Coronary artery (tissue), 2 donors: ENCODE measurements at regions not wholly inside any gene's neighbourhood (a gene's known extent, or its start where the extent isn't known, plus 50 kb on each side); places are given as distances from the start of the nearest gene placed in this dataset.

Source experiments
- DNase-seq: peaks from one replicate; pipeline ENCODE4 v3.0.0-alpha.2; 2017; ENCODE audit warnings: low spot score
- H3K27ac ChIP-seq, 2 donors: fragments of 200-600 bp; sonication (generic); one replicate each; pipeline ENCODE4 v1.5.1; 2016 to 2019
- H3K4me3 ChIP-seq: fragments of 200-600 bp; sonication (generic); 2 replicates; pipeline ENCODE4 v1.5.1; 2016; ENCODE audit warnings: mild to moderate bottlenecking, moderate library complexity
- TF ChIP-seq, protein P1 (sequence below): fragments of 200-600 bp; sonication (generic); IDR thresholded peaks from one replicate; pipeline ENCODE4 v1.5.1; 2019; ENCODE audit warnings: antibody characterized with exemption

DNA sequence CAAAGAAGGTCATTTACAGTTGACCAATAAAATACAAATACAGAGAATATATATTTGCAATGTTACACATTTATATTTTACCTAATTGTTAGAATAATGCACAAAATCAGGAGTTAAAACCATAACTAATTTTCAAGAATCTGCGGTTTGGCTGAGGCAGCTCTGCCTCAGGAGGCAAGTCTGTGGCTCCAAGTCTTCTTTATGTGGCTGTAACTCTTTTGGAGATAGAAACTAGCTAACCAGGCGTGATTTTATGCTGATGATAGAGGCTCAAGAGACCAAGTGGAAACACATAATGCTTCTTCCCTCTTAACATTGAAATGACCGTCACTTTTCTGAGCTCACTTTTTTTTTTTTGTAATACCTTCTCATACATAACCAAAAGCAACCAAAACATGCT, 744.7 kb upstream of the CXADR start:
- no peak overlapping the region for H3K27ac ChIP-seq
- H3K4me3 ChIP-seq: no peak overlapping the region
- TF ChIP-seq, protein P1, sequence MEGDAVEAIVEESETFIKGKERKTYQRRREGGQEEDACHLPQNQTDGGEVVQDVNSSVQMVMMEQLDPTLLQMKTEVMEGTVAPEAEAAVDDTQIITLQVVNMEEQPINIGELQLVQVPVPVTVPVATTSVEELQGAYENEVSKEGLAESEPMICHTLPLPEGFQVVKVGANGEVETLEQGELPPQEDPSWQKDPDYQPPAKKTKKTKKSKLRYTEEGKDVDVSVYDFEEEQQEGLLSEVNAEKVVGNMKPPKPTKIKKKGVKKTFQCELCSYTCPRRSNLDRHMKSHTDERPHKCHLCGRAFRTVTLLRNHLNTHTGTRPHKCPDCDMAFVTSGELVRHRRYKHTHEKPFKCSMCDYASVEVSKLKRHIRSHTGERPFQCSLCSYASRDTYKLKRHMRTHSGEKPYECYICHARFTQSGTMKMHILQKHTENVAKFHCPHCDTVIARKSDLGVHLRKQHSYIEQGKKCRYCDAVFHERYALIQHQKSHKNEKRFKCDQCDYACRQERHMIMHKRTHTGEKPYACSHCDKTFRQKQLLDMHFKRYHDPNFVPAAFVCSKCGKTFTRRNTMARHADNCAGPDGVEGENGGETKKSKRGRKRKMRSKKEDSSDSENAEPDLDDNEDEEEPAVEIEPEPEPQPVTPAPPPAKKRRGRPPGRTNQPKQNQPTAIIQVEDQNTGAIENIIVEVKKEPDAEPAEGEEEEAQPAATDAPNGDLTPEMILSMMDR: no peak
- DNase-seq: no peak

DNA sequence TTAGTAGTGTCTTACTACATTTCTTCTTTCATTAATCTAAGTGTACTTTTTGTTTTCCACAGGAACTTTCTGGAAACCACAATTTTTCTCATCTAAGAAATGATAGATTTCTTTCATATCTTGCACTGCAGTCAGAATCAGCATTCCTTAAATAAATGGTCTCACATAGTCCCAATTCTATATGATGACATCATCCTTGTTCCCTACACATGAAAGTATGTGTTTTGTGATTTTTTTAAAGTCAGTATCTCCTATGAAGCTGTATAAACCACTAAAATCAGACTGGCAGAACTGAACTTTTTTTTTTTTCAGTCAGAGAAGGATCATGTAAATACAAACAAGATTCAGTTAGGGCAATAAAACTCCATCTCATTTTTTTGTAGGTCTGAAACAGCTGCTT, 742.6 kb upstream of the CXADR start:
- Histone ChIP-seq H3K4me3 (no peak overlapping the region), H3K27ac (no peak overlapping the region)
- TF ChIP-seq, protein P1: no peak
- no peak for DNase-seq

DNA sequence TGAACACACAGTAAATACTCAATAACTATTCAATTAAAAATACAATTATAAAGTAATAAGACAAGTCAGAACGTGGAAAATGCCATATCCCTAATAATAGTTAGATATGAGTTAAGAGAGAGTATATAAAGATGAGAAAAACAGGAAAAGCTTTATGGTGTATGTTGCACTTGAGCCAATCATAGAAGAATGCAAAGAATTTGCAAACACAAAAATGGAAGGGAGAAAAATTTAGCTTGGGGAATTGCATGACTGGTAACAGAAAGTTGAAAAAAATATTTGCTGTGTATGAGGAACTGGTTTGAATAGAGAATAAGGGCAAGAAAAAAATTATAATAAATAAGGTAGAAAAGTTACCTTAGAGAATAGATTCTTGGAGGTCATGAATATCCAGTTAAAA, 739.6 kb upstream of the CXADR start:
- H3K27ac ChIP-seq: no peak overlapping the region
- H3K4me3 ChIP-seq: no peak overlapping the region
- TF ChIP-seq, protein P1: no peak
- DNase-seq: no peak

DNA sequence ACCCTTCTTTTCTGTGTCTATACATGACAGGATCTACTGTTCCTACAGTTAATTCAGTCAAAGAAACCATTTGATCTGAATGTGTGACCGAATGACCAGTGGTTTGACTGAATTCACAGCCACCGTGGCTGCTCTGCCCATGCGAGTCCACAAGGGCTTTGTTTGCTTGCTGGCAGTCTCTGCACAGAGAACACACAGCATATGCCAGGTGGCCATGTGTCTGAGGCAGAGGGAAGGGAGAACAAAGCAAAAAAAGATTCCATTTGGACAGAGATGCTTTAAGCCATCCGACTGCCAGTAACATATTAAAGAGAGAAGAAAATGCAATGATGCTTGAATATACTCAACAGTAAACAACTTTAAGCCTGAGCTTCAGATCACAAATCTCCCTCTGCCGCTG, 737.8 kb upstream of the CXADR start:
- no peak overlapping the region for H3K27ac ChIP-seq
- DNase-seq: no peak
- TF ChIP-seq, protein P1: no peak
- H3K4me3 ChIP-seq: no peak overlapping the region

DNA sequence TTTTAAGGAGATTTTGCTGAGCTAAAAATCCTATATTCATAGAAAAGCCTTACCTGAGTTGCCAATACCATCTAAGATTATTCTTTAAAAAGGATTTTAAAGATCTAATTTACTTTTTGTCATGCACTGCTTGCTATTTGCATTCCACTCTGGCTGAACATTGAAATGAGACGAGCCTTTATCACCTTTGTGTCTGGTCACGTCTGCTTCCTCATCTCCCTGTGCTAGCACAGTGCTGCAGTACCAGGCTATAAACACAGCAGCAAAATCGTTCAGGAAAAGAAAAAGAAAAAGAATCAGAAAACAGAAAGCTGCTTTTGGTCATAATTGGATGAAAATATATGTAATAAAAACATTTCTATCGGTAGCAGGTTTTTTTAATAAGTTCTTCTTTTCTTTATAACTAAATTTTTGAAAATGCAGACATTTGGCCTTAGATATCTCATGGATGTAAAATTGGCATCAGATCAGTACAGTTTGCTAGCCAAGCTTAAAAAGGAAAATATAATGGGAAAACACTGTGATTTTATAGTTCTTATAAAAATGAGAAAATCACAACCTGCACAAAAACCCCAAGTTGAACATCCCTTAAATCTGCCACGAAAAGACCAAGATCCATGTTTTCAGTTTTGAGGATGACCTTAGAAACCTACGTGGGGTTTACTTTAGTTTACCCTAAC, 735.7 kb upstream of the CXADR start:
- TF ChIP-seq, protein P1: no peak
- H3K27ac ChIP-seq: no peak overlapping the region
- no peak for DNase-seq

DNA sequence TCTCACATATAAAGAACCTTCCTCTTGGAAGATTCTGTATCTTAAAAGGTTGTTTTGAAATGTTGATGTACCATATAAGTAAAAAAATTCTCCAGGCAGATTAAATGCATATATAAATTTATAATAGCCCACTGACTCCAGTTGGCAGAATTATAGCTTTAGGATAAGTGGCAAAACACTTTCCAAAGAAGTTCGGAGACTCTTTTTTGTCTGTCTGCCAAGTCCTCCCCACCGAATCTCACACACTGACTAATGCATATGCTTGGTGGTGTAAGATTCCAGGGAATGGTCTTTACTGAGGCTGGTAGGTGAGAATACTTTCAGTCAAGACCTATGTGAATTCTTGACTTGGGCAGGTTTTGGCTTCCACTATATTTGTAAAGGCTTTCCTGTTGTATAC, 724.3 kb upstream of the CXADR start:
- Histone ChIP-seq H3K4me3 (no peak overlapping the region), H3K27ac (no peak overlapping the region)
- TF ChIP-seq, protein P1: no peak
- DNase-seq: no peak

More for the DNA sequence above, 735.7 kb upstream of the CXADR start:
- no peak overlapping the region for H3K4me3 ChIP-seq

DNA sequence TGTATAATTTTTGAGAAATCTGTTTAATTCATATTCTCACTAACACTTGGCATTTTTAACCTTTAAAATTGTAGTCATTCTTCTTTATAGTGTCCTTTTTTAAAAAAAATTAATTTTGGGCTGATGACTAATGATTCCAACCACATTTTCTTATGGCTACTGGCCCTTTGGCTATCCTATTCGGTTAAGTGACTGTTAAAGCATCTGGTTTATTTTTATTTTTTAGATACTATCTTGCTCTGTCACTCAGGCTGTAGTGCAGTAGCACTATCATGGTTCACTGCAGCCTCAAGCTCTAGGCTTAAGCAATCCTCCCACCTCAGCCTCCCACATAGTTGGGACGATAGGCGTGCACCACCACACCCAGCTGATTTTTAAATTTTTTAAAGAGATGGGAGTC, 723.2 kb upstream of the CXADR start:
- TF ChIP-seq, protein P1: no peak
- Histone ChIP-seq H3K27ac (no peak overlapping the region), H3K4me3 (no peak overlapping the region)
- DNase-seq: no peak
